ENCODE measurements at regions not wholly inside any gene's neighbourhood (a gene's known extent, or its start where the extent isn't known, plus 50 kb on each side); places are given as distances from the start of the nearest gene placed in this dataset.

DNA sequence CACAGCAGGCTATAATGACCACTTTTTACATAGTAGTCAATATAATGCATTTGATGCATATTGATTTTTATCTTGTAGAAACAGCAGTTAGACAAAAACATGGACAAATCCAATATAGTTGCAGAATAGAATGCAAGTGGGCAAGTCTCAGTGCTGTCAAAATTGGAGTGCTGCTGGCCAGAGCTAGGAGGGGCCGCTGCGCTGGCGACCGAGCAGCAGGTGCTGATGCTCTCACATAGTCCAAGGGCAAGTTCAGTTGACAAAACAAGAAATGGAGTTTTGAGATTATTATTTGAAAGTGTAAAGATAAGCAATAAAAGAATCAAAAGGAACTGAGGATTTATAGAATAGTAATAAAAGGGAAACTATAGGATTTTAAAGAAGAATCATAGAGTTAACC, 60.6 kb upstream of the CDK20 start:
- no peak for DNase-seq (ENCODE audit: low read depth)

DNA sequence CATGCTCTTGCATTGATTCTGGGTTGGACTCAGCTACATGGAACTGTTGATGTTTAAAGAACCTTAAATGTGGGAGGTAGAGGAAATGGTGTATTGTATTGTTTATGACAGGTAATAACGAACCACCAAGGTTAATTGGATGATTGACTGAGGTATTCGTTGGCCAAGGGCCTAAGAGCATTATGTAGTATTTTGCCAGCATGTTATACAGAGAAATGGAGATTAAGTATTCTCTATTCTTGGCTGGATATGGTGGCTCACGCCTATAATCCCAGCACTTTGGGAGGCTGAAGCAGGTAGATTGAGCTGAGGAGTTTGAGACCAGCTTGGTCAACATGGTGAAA, 59.0 kb upstream of the CDK20 start:
- no peak for DNase-seq (ENCODE audit: low read depth)

DNA sequence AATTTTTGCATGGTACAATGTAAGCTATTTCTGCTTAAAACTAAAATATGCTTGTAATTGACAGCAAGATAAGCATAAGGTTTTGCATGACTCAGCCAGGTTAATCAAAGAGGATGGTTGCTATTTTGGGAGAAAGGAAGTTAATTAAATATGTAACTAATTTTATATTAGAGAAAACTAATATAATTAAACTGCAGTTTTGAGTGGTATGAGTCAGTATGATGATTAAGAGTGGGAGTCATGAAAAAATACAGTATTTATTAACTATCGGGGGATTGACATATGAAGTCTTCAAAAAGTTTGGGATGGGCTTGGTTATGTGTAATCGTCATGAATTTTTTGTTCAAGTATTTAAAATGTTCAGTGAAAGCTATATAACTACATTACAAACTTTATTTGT, 54.0 kb upstream of the CDK20 start:
- no peak for DNase-seq (ENCODE audit: low read depth)

DNA sequence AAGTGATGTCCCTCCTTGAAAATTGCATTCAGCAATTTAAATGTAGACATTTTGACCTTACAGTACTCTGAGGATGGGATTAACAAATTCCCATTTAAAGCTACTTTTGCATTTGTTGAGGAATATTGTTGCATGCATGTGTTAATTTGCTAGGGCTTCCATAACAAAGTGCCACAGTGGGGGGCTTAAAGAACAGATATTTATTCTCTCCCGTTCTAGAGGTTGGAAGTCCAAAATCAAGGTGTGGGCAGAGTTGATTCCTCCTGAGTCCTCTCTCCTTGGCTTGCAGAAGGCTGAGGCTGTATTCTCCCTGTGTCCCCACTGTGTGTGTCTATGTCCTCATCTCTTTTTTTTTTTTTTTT, 51.8 kb upstream of the CDK20 start:
- DNase-seq (ENCODE audit: low read depth): no peak

DNA sequence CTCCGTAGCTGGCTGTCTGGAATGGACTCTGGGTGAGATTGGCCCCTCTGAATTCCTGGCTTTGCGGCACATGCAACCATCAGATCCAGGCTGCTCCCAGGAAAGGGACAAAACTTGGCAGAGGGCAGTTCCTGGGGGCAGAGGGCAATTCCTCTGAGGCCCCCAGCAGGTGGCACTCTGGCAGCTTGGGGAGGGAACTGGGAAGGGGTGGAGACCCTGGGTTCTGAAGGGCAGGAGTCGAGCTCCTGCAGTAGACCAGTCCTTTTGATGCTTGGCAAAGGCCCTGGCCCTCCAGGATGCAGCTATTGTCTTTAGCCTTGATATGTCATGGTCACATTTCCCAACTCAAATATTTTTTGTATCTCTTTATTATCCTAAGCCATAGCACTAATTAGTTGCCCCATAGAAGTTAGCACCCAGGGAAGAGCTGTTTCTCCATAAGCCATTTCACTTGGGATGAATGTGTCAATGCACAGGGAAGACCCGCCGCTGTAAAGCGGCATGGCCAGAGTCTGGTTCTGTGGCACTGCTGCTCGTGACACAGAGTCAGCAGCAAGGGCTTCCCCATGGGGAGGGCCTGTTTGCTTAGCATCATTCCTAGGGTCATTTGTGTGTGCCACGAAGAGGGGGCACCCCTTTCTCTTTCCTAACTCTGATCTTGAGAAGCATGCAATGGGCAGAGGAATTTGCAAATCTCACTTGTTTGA, 51.2 kb upstream of the CDK20 start:
- DNase-seq (ENCODE audit: low read depth): no peak

DNA sequence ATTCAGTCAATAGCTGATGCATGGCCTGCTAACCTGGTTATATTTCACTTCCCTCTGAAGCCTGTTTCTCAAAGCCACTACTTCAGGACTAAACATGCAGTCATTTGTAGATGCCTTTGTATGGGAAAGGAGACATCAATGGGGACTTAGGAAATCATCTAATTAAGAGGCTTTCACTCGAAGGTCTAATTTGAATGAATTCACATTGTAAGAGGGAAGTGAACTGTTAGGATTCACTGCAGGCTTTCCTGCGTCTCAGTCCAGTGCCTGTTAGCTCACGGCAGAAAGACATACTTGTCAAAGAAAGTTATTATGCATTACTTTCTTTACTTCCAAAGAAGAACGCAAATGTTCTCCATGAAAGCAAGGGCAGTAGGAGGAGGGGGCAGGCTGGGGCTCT, 50.6 kb upstream of the CDK20 start:
- no peak for DNase-seq (ENCODE audit: low read depth)

Measured in iris pigment epithelial cell (primary cell).